Occipital lobe (tissue), 1 donor: ENCODE measurements at regions not wholly inside any gene's neighbourhood (a gene's known extent, or its start where the extent isn't known, plus 50 kb on each side); places are given as distances from the start of the nearest gene placed in this dataset.
"Not testable (repeated sequence)": the region's sequence is repeated elsewhere in the genome, so short reads cannot be mapped to it uniquely, and the experiment has no call there.

Experiments
- DNase-seq: peaks from one replicate; lab custom pipeline; 2025; lab: John Stamatoyannopoulos, UW

- no peak for DNase-seq
Observed at GRCh38 chr2:149724091-149724490, 136.5 kb upstream of the MMADHC start.

DNA sequence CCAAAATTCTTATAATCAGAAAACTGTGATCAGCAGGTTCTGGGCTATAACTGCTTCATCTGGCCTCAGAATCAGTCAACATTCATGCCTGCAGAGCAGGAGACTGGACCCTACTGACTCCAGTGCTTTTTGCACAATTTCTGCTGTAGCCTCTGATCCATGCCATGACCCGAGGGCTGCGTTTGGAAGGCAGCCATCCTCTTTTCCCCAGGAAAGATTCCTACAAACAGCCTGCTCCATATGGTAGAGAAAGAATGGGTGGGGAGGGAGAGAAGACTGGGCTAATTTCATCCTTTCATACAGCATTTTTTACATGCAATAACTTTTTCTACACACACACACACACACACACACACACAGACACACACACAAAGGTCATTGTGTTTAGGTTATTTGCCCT, 133.0 kb upstream of the MMADHC start:
- no peak for DNase-seq

DNA sequence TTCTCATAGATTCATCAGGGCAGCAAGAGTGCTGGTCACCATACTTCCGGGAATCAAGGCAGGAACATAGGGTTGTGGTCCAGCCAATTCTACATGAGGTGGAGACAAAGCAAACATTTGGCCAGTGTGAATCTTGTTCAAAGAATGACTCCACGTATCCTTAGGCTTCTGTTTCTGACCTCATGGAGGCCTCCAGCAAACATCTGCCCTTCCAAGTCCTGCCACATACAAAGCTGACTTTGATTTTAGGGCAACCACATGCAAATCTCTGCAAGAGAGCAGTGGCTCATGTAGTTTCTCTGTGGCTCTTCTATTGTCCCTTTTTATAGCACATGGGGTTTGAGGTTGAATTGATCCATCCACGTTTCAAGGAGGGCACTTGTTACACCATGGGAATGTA, 132.1 kb upstream of the MMADHC start:
- DNase-seq, result no peak

GRCh38 chr2:149716687-149717086, 129.1 kb upstream of the MMADHC start:
- no peak for DNase-seq

DNA sequence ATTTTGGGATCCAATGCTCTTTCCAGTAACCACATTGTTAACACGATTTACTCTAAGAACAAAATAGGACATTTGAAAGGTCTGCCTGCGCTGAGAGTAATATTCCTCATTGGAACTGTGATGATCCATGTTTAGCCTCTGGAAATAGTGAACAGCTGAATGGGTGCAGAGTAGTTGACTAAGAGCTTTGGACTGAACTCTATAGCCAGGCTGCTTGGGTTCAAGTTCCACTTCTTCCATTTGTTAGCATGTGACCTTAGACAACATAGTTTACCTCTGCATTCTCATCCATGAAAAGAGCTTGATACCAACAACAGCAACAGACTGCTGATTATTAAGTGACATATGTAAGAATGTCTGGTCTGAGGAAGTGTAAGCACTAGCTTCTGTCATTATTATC, 128.3 kb upstream of the MMADHC start:
- DNase-seq, result no peak

GRCh38 chr2:149715005-149715592, 127.5 kb upstream of the MMADHC start:
- no peak for DNase-seq

DNA sequence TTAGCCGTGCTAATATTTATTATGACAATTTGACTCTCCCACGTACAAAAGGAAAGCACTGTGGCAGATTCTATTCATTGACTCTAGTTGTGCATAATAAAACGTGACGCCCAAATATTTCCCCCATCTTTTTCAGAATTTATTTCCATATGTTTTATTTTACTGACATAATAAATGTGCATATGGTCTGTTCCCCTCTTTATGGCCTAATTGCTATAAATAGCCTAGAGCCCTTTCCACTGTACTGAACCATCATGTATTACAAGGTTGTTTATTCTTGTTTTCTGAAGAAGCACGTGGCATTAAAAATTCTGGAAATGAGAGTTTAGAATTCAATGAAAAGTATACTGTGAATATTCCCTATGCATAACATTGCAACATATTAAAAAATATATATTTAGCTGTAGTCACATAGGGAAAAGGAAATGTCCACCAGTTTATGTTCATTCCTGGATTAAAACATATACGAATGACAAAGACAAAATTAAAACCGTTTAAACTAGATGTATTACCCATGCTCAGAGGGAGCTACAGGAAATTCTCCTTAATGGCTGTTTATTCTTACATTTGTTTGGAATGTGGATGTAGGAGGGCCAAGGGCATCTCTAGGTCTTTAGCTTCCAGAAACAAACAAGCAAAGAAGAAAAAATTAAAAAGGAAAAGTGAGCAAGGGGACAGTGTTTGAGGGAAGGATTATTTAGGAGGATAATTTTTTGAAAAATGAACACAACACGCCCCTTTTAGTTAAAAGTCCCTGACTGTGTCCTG, 122.1 kb upstream of the MMADHC start:
- DNase-seq, result no peak

DNA sequence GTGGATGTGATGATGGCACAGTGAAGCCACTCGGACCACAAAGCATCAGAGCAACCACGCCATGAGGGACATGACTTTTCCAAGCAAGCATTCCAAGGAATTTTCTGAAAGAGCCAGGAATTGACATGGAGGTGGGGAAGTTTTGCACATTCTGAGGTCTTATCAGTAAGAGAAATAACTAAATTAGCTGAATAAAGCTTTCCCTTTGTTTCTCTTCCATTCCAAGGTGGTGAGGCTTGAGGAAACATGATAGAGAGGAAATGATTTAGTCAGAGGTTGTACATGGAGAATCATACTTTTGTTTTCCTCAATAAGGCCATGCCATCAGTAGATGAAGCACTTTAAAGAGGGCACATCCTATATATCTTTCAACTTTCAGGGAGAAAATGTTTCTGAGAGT, 115.7 kb upstream of the MMADHC start:
- no peak for DNase-seq

DNA sequence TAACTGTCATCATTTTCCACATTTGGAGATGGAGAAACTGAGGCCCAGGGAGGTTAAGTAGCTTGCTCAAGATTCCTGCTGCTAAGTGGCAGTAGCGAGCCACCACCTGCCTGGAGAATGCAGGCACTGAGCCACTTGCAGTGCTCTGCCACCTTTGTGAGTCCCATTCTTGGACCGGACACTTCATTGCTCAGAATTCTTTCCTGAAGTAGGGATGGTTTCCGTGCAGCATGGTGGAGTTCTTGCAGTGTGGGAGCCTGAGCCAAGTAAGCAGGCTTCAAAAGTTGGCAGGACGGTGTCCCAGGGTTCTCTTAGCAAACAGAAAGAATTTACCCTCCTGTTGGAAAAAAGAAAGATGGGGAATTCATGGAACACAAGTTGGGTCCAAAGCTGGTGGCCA, 115.0 kb upstream of the MMADHC start:
- DNase-seq, result no peak

GRCh38 chr2:149701241-149701640, 113.7 kb upstream of the MMADHC start:
- no peak for DNase-seq

DNA sequence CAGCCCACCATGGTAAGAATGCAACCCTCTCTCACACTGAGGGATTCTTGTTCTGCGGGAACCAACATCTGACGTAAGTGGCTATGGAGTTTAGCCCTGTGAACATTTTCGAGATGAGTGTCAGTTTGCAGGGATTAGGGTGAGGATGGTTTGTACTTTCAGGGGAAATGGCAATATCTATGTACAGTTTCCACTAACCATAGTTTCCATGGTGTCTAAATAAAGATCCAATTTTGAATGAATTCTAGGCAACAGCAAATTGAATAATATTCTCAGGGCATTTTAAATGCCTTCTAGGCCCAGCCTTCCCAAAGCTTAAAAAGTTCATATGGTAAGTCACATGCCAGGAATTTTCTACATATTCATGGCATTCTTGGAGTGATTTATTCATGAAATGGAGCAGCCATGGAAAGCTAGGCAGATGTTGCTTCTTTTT, 105.4 kb upstream of the MMADHC start:
- no peak for DNase-seq

DNA sequence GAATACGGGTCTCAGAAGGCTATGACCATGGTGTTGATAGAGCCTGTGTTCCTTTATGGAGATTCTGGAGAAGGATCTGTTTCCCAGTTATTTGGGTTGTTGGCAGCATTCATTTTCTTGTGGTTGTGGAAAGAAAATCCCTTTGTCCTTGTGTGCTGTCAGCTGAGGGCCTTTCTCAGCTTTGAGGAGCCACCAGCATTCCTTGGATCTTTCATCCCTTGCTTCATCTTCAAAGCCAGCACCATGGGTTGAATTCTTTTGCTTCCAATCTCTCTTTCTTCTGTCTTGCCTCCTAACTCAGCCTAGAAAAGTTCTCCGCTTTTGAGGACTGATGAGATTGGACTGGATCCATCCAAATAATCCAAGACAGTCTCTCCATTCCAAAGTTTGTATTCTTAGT, 103.2 kb upstream of the MMADHC start:
- no peak for DNase-seq

DNA sequence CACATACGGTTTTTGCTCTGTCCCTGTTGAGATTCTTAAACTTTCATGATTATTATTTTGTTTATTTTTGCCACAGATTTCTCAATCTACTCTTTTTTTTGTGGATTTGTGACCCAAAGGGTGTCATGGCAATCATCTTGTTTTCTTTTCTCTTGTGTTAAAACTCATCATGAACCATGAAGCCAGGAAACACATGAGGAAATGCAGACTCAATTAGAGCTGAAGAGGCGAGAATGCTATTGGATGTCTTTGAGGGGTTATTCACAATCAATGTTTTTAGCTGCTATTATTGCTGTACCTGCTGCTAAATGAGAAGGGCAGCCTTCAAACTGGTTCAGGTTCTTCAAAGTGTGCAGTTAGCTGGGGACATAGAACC, 99.5 kb upstream of the MMADHC start:
- no peak for DNase-seq

- DNase-seq, result no peak
Observed at GRCh38 chr2:149686136-149687051, 98.8 kb upstream of the MMADHC start.

GRCh38 chr2:149685401-149685800, 97.8 kb upstream of the MMADHC start:
- DNase-seq, result not testable (repeated sequence)

DNA sequence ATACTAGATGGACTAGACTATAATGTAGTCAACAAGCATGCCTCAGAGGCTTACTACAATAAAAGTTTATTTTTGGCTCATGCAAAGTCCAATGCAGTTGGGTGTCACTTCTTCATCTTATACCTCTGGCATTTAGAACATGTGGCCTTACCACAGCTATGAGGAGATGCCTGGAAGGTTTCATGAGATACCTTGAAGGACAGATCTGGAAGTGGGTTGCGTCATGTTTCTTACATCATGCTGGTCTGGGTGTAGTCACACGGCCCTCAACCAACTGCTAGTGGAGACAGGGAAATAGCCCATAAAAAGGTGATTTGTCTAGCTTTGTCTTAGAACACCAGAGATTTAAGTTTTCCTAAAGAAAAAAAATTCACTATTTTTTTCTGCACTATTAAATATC, 91.7 kb upstream of the MMADHC start:
- no peak for DNase-seq

- DNase-seq, result no peak
Observed at GRCh38 chr2:149677416-149677815, 89.8 kb upstream of the MMADHC start.

- no peak for DNase-seq
Observed at GRCh38 chr2:149670086-149670485, 82.5 kb upstream of the MMADHC start.

GRCh38 chr2:149666809-149667320, 79.3 kb upstream of the MMADHC start:
- DNase-seq, result no peak

DNA sequence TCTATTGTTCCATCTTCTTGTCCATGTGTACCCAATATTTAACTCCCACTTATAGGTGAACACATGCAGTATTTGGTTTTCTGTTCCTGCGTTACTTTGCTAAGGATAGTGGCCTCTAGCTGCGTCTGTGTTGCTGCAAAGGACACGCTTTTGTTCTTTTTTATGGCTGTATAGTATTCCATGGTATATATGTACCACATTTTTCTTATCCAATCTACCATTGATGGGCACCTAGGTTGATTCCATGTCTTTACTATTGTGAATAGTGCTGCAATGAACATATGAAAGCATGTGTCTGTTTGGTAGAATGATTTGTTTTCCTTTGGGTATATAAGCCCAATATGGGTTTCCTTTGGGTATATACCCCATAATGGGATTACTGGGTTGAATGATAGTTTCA, 77.3 kb upstream of the MMADHC start:
- DNase-seq, result no peak

DNA sequence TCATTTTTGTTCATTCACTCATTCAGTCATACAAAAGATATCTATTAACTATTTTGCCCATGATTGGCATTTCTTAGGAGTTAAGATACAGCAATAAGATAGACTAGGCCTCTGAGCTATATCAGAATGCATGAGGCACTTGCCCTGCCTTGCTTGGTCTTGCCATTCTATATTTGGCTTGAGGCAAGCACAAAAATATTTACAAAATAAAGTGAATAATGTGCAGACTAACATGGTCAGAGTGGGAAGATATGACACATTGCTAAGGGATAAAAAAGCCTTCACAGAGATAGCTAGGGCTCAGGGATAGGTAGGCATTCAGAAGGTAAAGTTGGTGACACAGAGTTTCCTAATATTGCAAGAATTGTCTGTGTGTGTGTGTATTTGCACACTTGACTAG, 75.0 kb upstream of the MMADHC start:
- DNase-seq, result no peak

DNA sequence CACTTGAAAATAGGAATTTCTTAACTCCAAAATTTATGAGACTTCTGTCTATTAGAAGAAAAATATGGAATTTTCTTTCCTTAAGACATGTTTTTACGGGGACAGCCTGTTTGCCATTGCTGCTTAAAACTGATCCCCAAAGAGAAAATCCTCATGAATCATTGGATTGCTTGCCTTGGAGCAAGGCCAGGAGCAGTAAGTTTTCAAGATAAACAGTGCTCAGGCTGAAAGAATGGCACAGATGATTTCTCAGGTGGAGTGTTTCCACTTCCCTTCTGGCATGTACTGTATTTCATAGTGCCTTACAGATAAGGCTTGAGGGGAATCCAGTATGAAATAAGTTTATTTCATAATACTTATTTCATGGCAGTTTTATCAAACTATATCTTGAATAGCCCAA, 74.3 kb upstream of the MMADHC start:
- DNase-seq, result no peak
